Activated CD8-positive, alpha-beta memory T cell treated with anti-CD3 and anti-CD28 coated beads for 36 hours (primary cell): ENCODE measurements at regions not wholly inside any gene's neighbourhood (a gene's known extent, or its start where the extent isn't known, plus 50 kb on each side); places are given as distances from the start of the nearest gene placed in this dataset.
"Not testable (repeated sequence)": the region's sequence is repeated elsewhere in the genome, so short reads cannot be mapped to it uniquely, and the experiment has no call there.

Source experiments
- CTCF ChIA-PET: fragments of 350-600 bp; sonication (Branson Sonifier 250); formaldehyde crosslinking; loops from one replicate; lab custom pipeline; 2021; ENCODE audit warnings: antibody characterized with exemption; lab: Charles Lee
- POLR2A ChIA-PET: fragments of 350-600 bp; sonication (Branson Sonifier 250); formaldehyde crosslinking; loops from one replicate; lab custom pipeline; 2021; ENCODE audit warnings: antibody characterized with exemption; lab: Charles Lee

- ChIA-PET POLR2A (no interaction called here), CTCF (no interaction called here)
Measured at GRCh38 chr1:220421508-220421907, 106.4 kb upstream of the MARK1 start.

GRCh38 chr1:220420726-220421125, 107.2 kb upstream of the MARK1 start:
- ChIA-PET CTCF (no interaction called here), POLR2A (no interaction called here)

GRCh38 chr1:220412382-220412781, 115.6 kb upstream of the MARK1 start:
- POLR2A ChIA-PET, CTCF ChIA-PET: not testable (repeated sequence)

GRCh38 chr1:220410611-220411010, 117.3 kb upstream of the MARK1 start:
- ChIA-PET POLR2A (no interaction called here), CTCF (no interaction called here)

GRCh38 chr1:220409771-220410595, 118.0 kb upstream of the MARK1 start:
- CTCF ChIA-PET: no interaction called here
- POLR2A ChIA-PET: no interaction called here

- ChIA-PET CTCF (no interaction called here), POLR2A (interaction anchor here (0.6 kb wide), 1 partner anchor 1518 kb away, joined by 10 read pairs; no protein-coding TSS in a partner anchor)
Measured at GRCh38 chr1:220407191-220407590, 120.7 kb upstream of the MARK1 start.

GRCh38 chr1:220398238-220398637, 126.0 kb upstream of the RAB3GAP2 start:
- POLR2A ChIA-PET: no interaction called here
- CTCF ChIA-PET: no interaction called here

- POLR2A ChIA-PET: no interaction called here
- CTCF ChIA-PET: no interaction called here
Measured at GRCh38 chr1:220391491-220391890, 119.2 kb upstream of the RAB3GAP2 start.

GRCh38 chr1:220389634-220390033, 117.4 kb upstream of the RAB3GAP2 start:
- POLR2A ChIA-PET: no interaction called here
- CTCF ChIA-PET: no interaction called here

- CTCF ChIA-PET: no interaction called here
Measured at GRCh38 chr1:220386494-220387195, 114.4 kb upstream of the RAB3GAP2 start.

GRCh38 chr1:220385158-220385557, 112.9 kb upstream of the RAB3GAP2 start:
- POLR2A ChIA-PET: no interaction called here
- CTCF ChIA-PET: no interaction called here

More at GRCh38 chr1:220386494-220387195, 114.4 kb upstream of the RAB3GAP2 start:
- POLR2A ChIA-PET: no interaction called here

- ChIA-PET POLR2A (no interaction called here), CTCF (no interaction called here)
Measured at GRCh38 chr1:220382994-220383393, 110.7 kb upstream of the RAB3GAP2 start.

- ChIA-PET POLR2A (no interaction called here), CTCF (no interaction called here)
Measured at GRCh38 chr1:220380885-220381284, 108.6 kb upstream of the RAB3GAP2 start.

GRCh38 chr1:220378571-220379302, 106.5 kb upstream of the RAB3GAP2 start:
- ChIA-PET POLR2A (no interaction called here), CTCF (no interaction called here)

- ChIA-PET CTCF (no interaction called here), POLR2A (no interaction called here)
Measured at GRCh38 chr1:220375715-220376114, 103.5 kb upstream of the RAB3GAP2 start.

- POLR2A ChIA-PET: no interaction called here
- CTCF ChIA-PET: no interaction called here
Measured at GRCh38 chr1:220374449-220374848, 102.2 kb upstream of the RAB3GAP2 start.

GRCh38 chr1:220372451-220372850, 100.2 kb upstream of the RAB3GAP2 start:
- ChIA-PET CTCF (no interaction called here), POLR2A (no interaction called here)

GRCh38 chr1:220371324-220371723, 99.1 kb upstream of the RAB3GAP2 start:
- ChIA-PET CTCF (interaction anchor here (0.6 kb wide), 1 partner anchor 207 kb away, joined by 3 read pairs; no protein-coding TSS in a partner anchor), POLR2A (no interaction called here)

- CTCF ChIA-PET: no interaction called here
Measured at GRCh38 chr1:220370041-220370700, 97.9 kb upstream of the RAB3GAP2 start.

GRCh38 chr1:220369511-220369910, 97.3 kb upstream of the RAB3GAP2 start:
- ChIA-PET CTCF (no interaction called here), POLR2A (no interaction called here)

More at GRCh38 chr1:220370041-220370700, 97.9 kb upstream of the RAB3GAP2 start:
- POLR2A ChIA-PET: no interaction called here
